Neural progenitor cell (in vitro differentiated cells): ENCODE measurements at regions not wholly inside any gene's neighbourhood (a gene's known extent, or its start where the extent isn't known, plus 50 kb on each side); places are given as distances from the start of the nearest gene placed in this dataset.
"Not testable (repeated sequence)": the region's sequence is repeated elsewhere in the genome, so short reads cannot be mapped to it uniquely, and the experiment has no call there.

Experiments
- DNase-seq: peaks from one replicate; pipeline ENCODE4 v3.0.0-alpha.2; 2016; ENCODE audit warnings: low spot score
- H2AFZ ChIP-seq: fragments of 200-600 bp; sonication (generic); replicated peaks from 2 replicates; pipeline ENCODE4 v1.6.1; 2016; ENCODE audit warnings: antibody characterized with exemption
- H3F3A ChIP-seq: fragments of 200-600 bp; sonication (generic); 2 replicates; pipeline ENCODE4 v1.6.1; 2016; ENCODE audit warnings: antibody characterized with exemption, low read depth
- H3K27ac ChIP-seq: fragments of 200-600 bp; sonication (generic); 2 replicates; pipeline ENCODE4 v1.5.1; 2016; ENCODE audit warnings: mild to moderate bottlenecking
- H3K27me3 ChIP-seq: fragments of 200-600 bp; sonication (generic); 2 replicates; pipeline ENCODE4 v1.6.1; 2016; ENCODE audit warnings: mild to moderate bottlenecking, moderate library complexity
- H3K36me3 ChIP-seq: fragments of 200-600 bp; sonication (generic); 2 replicates; pipeline ENCODE4 v1.5.1; 2016
- H3K4me1 ChIP-seq: fragments of 200-600 bp; sonication (generic); 2 replicates; pipeline ENCODE4 v1.6.1; 2016; ENCODE audit warnings: mixed run types
- H3K4me2 ChIP-seq: fragments of 200-600 bp; sonication (generic); 2 replicates; pipeline ENCODE4 v1.6.1; 2016
- H3K4me3 ChIP-seq: fragments of 200-600 bp; sonication (generic); 2 replicates; pipeline ENCODE4 v1.5.1; 2016
- H3K79me2 ChIP-seq: fragments of 200-600 bp; sonication (generic); 2 replicates; pipeline ENCODE4 v1.6.1; 2016; ENCODE audit warnings: low read depth
- H3K9ac ChIP-seq: fragments of 200-600 bp; sonication (generic); 2 replicates; pipeline ENCODE4 v1.6.1; 2016
- H3K9me3 ChIP-seq: fragments of 200-600 bp; sonication (generic); 2 replicates; pipeline ENCODE4 v1.5.1; 2016; ENCODE audit warnings: low read depth
- H4K20me1 ChIP-seq: fragments of 200-600 bp; sonication (generic); 2 replicates; pipeline ENCODE4 v1.6.1; 2016; ENCODE audit warnings: low read depth
- H3K27ac Mint-ChIP-seq: 3 replicates; pipeline ENCODE4 v1.8.0; 2021; ENCODE audit warnings: mixed read lengths
- H3K27me3 Mint-ChIP-seq: 2 replicates; pipeline ENCODE4 v1.8.0; 2022; ENCODE audit warnings: low read depth, mild to moderate bottlenecking, inconsistent platforms, moderate library complexity, mixed read lengths; ENCODE audit not compliant: insufficient read depth
- H3K36me3 Mint-ChIP-seq: 3 replicates; pipeline ENCODE4 v1.8.0; 2021; ENCODE audit warnings: mixed read lengths
- H3K4me1 Mint-ChIP-seq: 3 replicates; pipeline ENCODE4 v1.8.0; 2021; ENCODE audit warnings: mixed read lengths
- H3K4me3 Mint-ChIP-seq: 3 replicates; pipeline ENCODE4 v1.8.0; 2021; ENCODE audit warnings: mild to moderate bottlenecking, moderate library complexity, mixed read lengths
- H3K9me3 Mint-ChIP-seq: 3 replicates; pipeline ENCODE4 v1.8.0; 2020; ENCODE audit warnings: mixed read lengths
- TF ChIP-seq, protein P1 (sequence below): fragments of 200-600 bp; sonication (generic); IDR thresholded peaks from 2 replicates; pipeline ENCODE4 v1.5.1; 2017; ENCODE audit warnings: antibody characterized with exemption, mild to moderate bottlenecking

DNA sequence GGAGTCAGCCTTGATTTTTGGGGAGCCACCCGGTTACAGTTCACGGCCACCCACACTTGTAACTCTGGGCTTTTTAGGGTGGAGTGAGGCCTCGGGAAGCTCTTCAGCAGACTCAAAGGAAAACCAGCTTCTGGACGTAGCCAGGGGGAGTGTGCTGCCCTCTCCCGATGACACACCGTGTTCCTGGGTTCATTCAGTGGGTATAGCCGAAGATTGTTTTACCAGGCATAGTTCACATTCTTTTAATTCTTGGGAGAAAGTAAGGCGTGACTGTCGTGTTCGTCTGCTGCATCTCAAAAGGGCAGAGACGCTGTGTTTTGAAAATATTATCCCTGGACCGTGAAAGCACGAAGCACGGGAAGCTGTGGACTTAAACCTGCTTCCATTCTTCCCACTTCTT, 93.6 kb upstream of the PABPC3 start:
- not testable (repeated sequence) for H2AFZ ChIP-seq, H3K4me2 ChIP-seq, H3K27me3 Mint-ChIP-seq

DNA sequence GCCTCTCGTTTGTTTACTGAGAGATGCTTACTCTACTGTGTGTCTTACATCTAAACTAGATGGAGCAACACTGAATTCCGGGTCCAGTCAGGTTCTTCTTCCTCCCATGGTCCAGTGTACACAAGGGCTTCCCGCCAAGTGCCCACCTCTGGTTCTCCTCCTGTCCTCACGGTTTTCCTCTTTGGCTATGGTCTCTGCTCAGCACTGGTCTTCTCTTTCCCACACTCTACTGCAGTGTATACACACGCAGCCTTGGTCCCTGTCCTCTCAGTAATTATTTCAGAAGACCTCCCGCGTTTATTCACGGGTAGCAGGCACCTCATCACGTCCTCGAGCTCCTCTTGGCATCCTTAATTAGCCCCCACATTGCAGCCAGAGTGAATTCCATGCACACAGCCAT, 91.4 kb upstream of the PABPC3 start:
- H3K9me3 Mint-ChIP-seq, H2AFZ ChIP-seq, H3K27me3 Mint-ChIP-seq, H3K4me3 ChIP-seq, H3K36me3 Mint-ChIP-seq, H3K4me1 Mint-ChIP-seq, H3K4me1 ChIP-seq, H3K36me3 ChIP-seq, H4K20me1 ChIP-seq, H3K27ac Mint-ChIP-seq, H3K27me3 ChIP-seq, H3F3A ChIP-seq, H3K27ac ChIP-seq, H3K9me3 ChIP-seq, H3K4me2 ChIP-seq, H3K79me2 ChIP-seq, H3K9ac ChIP-seq, DNase-seq, H3K4me3 Mint-ChIP-seq: not testable (repeated sequence)

More for the DNA sequence above, 93.6 kb upstream of the PABPC3 start:
- not testable (repeated sequence) for H3K4me3 Mint-ChIP-seq, H3K27me3 ChIP-seq, H3K36me3 Mint-ChIP-seq, DNase-seq, H3F3A ChIP-seq, H3K79me2 ChIP-seq, H3K4me1 ChIP-seq, H3K9ac ChIP-seq, H3K4me3 ChIP-seq, H4K20me1 ChIP-seq, H3K36me3 ChIP-seq, H3K9me3 ChIP-seq, H3K27ac ChIP-seq, H3K4me1 Mint-ChIP-seq, H3K9me3 Mint-ChIP-seq, H3K27ac Mint-ChIP-seq
- TF ChIP-seq, protein P1, sequence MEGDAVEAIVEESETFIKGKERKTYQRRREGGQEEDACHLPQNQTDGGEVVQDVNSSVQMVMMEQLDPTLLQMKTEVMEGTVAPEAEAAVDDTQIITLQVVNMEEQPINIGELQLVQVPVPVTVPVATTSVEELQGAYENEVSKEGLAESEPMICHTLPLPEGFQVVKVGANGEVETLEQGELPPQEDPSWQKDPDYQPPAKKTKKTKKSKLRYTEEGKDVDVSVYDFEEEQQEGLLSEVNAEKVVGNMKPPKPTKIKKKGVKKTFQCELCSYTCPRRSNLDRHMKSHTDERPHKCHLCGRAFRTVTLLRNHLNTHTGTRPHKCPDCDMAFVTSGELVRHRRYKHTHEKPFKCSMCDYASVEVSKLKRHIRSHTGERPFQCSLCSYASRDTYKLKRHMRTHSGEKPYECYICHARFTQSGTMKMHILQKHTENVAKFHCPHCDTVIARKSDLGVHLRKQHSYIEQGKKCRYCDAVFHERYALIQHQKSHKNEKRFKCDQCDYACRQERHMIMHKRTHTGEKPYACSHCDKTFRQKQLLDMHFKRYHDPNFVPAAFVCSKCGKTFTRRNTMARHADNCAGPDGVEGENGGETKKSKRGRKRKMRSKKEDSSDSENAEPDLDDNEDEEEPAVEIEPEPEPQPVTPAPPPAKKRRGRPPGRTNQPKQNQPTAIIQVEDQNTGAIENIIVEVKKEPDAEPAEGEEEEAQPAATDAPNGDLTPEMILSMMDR: peak; percentile 11

DNA sequence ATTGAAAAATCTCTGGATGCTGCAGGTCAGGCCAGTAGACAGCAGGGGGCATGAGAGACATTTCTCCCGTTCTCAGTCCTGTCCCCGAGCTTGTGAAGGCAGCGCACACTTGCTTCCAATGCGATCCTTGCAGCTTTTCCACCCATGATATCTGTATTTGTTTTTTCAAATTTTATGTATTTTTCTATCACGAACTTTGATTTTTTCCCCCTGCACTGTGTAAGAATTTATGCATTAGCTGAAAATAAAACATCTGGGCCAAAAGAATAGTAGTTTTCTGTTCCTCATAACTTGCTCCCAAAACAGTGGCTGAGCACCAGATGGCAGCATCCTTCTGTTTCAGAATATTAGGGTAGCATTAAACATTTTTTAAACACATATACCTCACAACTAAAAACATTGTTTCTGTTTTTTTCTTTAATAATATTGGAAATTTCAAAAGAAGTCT, 90.9 kb upstream of the PABPC3 start:
- not testable (repeated sequence) for H4K20me1 ChIP-seq, H3K27me3 Mint-ChIP-seq, H3K4me1 Mint-ChIP-seq, H3K4me1 ChIP-seq, H3K27ac ChIP-seq, H3K9ac ChIP-seq, H3K27me3 ChIP-seq, H3K9me3 Mint-ChIP-seq, H3K9me3 ChIP-seq, H3K27ac Mint-ChIP-seq, H3K79me2 ChIP-seq, H3K36me3 Mint-ChIP-seq, H3F3A ChIP-seq, H3K36me3 ChIP-seq
- DNase-seq: peak; percentile 20
- Histone ChIP-seq H3K4me3 (peak overlapping the region; percentile 35), H2AFZ (peak overlapping the region; percentile 69), H3K4me2 (peak overlapping the region; percentile 70)
- peak overlapping the region; percentile 69 for H3K4me3 Mint-ChIP-seq
- TF ChIP-seq, protein P1: peak; percentile 58

DNA sequence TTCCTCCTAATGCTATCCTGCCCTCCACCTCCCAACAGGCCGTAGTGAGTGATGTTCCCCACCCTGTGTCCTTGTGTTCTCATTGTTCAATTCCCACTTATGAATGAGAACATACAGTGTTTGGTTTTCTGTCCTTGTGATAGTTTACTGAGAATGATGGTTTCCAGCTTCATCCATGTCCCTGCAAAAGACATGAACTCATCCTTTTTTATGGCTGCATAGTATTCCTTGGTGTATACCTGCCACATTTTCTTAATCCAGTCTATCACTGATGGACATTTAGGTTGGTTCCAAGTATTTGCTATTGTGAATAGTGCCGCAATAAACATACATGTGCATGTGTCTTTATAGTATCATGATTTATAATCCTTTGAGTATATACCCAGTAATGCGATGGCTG, 88.5 kb upstream of the PABPC3 start:
- not testable (repeated sequence) for H3K4me2 ChIP-seq, H4K20me1 ChIP-seq, H3K27ac ChIP-seq, H3K9ac ChIP-seq, H3F3A ChIP-seq, H3K4me1 ChIP-seq, H3K36me3 ChIP-seq, H3K4me3 Mint-ChIP-seq, H3K27ac Mint-ChIP-seq, H3K27me3 Mint-ChIP-seq, H3K4me3 ChIP-seq, H3K36me3 Mint-ChIP-seq, H3K4me1 Mint-ChIP-seq, DNase-seq, H2AFZ ChIP-seq, H3K9me3 Mint-ChIP-seq, H3K9me3 ChIP-seq, H3K79me2 ChIP-seq, H3K27me3 ChIP-seq

DNA sequence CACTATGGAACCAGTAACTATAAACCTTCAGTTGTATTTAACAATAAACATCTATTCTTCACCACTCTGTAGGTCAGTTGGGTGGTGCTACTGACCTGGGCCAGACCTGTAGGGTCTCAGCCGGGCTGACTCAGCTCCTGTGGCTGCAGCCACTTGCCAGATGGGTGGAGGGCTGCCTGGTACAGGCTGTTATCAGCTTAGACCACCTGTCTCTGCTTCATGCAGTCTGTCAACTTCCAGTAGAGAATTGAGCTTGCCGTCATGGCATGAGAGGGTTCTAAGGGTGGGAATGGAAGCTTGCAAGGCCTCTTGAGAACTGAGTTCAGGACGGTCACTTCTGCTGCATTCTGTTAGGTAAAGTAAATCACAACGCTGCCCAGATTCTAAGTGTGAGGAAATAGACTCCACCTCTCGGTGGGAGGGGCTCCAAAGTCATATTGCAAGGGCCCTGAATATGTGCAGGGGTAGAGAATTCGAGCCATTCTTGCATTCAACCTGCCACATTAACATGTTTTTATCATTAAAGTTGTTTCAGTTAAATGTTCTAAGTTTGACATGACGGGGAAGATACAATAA, 81.5 kb upstream of the PABPC3 start:
- H3K4me3 Mint-ChIP-seq: not testable (repeated sequence)

DNA sequence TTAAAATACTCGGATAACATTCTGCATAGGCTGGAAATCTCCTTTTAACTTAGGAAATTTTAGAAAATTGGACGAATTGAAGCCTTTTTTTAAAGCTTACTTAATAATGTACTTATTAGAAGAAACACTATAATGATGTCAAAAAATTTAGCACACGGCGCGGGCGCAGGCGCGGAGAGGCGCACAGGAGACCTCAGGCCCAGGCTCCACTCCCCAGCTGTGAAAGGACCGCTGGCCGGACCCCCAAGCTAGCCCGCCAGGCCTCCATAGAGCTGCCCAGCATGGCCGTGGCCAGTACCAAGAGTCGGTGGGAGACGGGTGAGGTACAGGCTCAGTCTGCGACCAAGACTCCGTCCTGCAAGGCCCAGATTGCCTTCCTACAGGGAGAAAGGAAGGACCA, 78.8 kb upstream of the PABPC3 start:
- Mint-ChIP-seq H3K27me3 (peaks cover 31% of the 10 kb centered on the region), H3K4me3 (peak overlapping the region; percentile 87)
- not testable (repeated sequence) for H3K4me1 Mint-ChIP-seq, H3K27ac ChIP-seq, H2AFZ ChIP-seq, H3K27ac Mint-ChIP-seq, H3F3A ChIP-seq, H3K9me3 Mint-ChIP-seq, H4K20me1 ChIP-seq, H3K79me2 ChIP-seq, H3K4me1 ChIP-seq, DNase-seq, H3K4me3 ChIP-seq, H3K9ac ChIP-seq, H3K4me2 ChIP-seq, H3K9me3 ChIP-seq, H3K36me3 Mint-ChIP-seq, H3K36me3 ChIP-seq
- peaks cover 67% of the 10 kb centered on the region for H3K27me3 ChIP-seq

More for the DNA sequence above, 81.5 kb upstream of the PABPC3 start:
- not testable (repeated sequence) for H3K79me2 ChIP-seq, H3K27ac ChIP-seq, H3K9me3 ChIP-seq, H3K4me1 ChIP-seq, H3K27ac Mint-ChIP-seq, H3K4me2 ChIP-seq, H3K4me1 Mint-ChIP-seq, H3K36me3 Mint-ChIP-seq, DNase-seq, H3K36me3 ChIP-seq, H3K9ac ChIP-seq, H4K20me1 ChIP-seq, H2AFZ ChIP-seq, H3K9me3 Mint-ChIP-seq, H3K4me3 ChIP-seq, H3F3A ChIP-seq
- H3K27me3 Mint-ChIP-seq: peaks cover 25% of the 10 kb centered on the region
- H3K27me3 ChIP-seq: peaks cover 40% of the 10 kb centered on the region
